HuH-7.5 (cell line): ENCODE measurements at regions not wholly inside any gene's neighbourhood (a gene's known extent, or its start where the extent isn't known, plus 50 kb on each side); places are given as distances from the start of the nearest gene placed in this dataset.
"Not testable (repeated sequence)": the region's sequence is repeated elsewhere in the genome, so short reads cannot be mapped to it uniquely, and the experiment has no call there.

Source experiments
- DNase-seq: peaks from one replicate; pipeline ENCODE4 v3.0.0; 2011; ENCODE audit warnings: low spot score

- DNase-seq = no peak
Observed at GRCh38 chrX:45815441-45815840, 614.8 kb upstream of the DIPK2B start.

DNA sequence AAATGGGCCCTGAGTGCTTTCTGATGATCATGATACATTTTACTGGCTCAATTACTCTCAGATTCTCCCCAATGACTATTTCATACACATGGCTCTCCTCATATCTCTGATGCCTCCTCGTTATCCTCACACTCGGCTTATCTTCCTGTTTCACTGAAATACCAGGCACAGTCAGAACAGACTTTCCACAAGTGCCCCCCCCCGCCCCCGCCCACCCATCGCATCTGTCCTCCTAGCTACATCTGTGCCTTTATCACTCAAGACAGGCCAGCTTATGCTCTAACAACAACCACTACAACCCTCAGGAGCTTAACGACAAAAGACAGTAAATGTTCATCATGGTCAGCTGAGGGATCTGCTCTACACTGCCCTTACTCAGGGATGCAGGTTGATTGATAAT lies 610.6 kb upstream of the DIPK2B start:
- no peak for DNase-seq

DNA sequence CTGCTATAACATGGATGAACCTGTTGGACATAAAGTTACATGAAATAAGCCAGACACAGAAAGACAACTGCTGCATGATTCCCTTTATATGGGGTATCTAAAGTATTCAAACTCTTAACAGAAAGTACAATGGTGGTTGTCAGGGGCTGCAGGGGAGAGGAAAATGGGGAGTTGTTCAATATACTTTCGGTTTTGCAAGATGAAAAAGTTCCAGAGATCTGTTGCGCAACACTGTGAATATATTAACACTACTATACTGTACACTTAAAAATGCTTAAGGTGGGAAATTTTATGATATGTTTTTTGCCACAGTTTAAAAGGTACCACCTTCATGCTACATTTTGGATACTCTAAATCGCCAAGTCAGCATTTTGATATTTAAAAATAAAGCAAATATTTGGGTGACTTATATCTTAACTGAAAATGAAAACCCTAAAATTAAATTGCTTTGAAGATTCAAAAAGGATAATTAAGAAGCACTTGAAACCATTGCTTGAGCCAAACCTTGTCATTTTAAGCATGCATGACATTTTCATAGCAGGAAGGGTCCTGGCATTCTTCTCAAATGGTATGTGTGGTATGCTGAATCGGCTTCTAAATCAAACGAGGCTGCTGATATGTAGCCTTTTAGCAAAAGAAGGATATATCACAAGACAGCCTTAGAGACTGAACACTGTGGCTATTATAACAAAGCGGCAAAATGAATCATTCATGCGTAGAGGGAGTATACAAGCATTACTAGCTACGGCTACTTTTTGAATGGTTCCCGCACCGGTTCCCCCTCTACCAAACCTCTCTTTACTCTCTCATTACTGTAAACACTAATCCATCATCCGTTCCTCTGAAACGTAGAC lies 607.1 kb upstream of the DIPK2B start:
- no peak for DNase-seq

- no peak for DNase-seq
Observed at GRCh38 chrX:45806410-45807121, 605.9 kb upstream of the DIPK2B start.

DNA sequence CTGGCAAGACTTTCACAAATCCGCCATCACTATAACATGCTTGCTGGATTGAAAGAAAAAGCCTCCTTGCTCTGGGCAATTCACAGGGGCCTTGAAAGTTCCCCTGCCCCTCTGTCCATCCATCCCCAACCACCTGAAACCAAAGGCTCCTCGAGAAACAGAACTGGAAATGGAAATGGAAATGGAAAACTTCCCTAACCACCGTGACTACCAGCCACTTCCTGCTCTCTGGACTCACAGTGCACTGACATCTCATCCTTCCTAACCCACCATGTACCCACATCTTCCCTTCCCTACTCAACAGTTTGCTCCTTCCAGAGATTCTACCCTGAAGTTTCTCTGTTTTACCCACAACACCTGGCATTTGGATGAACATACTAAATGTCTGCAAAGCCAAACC lies 603.6 kb upstream of the DIPK2B start:
- no peak for DNase-seq

GRCh38 chrX:45803383-45803921 lies 602.8 kb upstream of the DIPK2B start:
- no peak for DNase-seq

GRCh38 chrX:45801554-45801953 lies 600.9 kb upstream of the DIPK2B start:
- no peak for DNase-seq

GRCh38 chrX:45800746-45801453 lies 600.2 kb upstream of the DIPK2B start:
- DNase-seq = not testable (repeated sequence)

DNA sequence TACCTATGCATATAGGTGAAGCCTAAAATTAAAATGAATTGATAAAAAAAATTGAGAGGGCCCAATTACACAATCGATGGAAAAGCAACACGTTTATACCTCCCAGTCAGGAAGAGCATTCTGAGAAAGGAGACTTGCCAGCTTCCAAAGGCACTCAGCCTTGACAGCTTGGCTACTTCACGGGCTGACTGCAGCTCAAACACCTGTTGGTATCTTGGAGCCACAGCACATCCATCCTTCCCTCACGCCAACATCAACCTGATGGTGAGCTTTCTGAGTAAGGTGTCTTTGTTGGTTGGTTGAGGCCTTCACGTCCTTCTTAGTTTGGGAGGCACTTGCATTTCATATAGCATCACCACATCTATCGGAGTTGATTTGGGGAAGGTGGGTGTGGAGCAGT lies 598.9 kb upstream of the DIPK2B start:
- DNase-seq = no peak

- no peak for DNase-seq
Observed at GRCh38 chrX:45795546-45795945, 594.9 kb upstream of the DIPK2B start.

GRCh38 chrX:45794995-45795337 lies 594.3 kb upstream of the DIPK2B start:
- DNase-seq = no peak

DNA sequence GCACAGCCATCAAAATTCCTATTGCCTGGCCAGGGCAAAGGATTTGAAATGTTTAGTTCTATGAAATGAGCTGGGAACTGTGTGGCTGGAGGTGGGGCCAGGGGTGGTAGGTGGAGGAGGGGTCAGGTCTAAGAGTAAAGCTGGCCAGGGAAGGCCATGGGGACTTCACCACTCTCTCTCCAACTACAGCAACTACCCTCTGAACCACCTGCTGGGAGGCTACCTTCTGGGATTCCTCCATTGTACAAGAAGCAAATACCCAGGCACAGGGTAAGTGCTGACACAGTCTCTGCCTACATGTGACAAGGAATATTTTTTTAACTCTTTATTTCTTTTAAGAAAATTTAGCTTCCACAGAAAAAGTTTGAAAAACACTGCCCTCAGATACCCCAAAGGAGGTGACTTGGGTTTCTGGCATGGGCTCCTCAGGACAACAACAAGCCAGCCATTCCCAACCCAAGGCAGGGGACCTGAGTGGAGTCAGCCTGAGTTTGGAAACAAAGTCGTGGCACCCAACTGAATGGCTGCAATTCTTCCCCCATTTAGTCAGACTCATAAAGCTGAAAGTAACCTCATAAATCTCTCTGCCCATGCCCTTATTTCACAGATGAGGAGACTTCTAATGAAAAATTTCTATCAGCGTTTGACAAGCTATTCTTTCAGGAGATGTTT lies 593.8 kb upstream of the DIPK2B start:
- no peak for DNase-seq

DNA sequence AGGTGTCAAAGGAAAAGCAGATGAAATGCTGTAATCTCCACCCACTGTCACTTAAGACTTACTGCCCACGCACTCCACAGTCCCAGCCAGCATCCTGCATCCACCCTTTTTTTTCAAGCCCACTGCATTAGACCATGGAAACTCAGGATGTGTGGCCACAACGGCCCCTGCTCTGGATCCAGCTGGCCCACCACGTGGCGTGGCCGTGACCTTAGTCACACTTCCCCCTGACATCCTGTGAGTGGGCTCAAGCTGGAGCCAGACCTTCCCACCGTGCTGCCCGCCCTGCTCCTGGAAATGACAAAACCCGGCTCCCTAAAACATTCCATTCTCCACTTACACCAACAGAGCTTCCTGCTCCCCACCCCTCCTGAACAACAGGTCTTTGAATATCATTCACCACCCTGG lies 588.3 kb upstream of the DIPK2B start:
- DNase-seq = no peak

GRCh38 chrX:45788315-45788714 lies 587.6 kb upstream of the DIPK2B start:
- DNase-seq = no peak

DNA sequence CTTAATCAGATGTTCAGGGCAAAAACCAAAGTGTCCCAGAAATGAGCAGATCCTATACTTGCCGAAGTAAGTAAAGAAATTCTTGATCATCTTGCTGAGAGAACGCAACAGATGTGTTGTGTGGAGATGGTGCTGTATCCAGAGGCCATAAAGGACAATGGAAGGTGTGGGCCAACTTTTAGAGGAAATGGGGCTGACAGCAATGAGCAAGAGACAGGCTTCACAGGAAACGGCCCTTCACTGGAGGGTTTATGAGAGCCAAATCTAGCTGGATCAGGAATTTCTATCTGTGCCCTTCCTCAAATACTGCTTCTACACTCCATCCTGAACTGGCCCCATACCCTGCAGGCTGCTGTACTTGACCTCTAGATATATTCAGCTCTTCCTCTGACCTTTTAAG lies 583.9 kb upstream of the DIPK2B start:
- no peak for DNase-seq

GRCh38 chrX:45783002-45783401 lies 582.3 kb upstream of the DIPK2B start:
- no peak for DNase-seq

- no peak for DNase-seq
Observed at GRCh38 chrX:45781901-45782553, 581.4 kb upstream of the DIPK2B start.

DNA sequence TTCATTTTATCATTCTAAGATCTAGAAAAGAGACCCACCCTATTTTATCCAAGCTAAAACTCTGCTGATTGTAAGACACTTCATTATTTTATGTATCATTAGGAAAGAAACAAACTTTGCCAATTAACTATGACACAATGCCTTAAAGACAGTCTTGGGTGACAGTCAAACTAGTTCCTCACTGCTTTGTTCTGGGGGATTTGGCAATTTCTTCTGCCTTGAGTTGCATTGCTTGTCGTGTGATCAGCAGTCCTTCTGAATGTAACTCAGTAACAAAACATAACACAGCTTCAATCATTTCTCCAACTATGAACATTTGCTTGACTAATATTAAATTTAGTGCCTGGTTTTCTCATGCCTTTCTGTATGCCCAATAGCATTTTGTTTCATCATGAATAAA lies 577.9 kb upstream of the DIPK2B start:
- DNase-seq = no peak

DNA sequence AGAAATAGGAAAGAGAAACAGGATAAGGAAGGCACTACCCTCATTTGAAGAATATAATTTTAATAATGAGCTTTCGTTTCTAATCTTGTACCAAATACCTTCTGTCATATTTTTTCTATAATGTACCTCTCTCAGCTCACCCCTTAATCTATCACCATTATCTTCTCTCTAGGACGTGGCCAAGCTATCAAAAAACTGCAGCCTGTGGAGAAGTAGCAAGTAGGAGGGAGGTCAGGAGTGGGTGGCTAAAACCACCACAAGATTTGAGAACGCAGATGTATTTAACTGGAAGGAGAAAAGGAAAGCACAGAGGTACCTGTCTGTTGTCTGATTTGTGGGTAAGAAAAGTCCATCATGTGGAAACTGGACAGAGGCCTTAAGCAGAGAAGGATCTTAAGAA lies 576.7 kb upstream of the DIPK2B start:
- DNase-seq = no peak

DNA sequence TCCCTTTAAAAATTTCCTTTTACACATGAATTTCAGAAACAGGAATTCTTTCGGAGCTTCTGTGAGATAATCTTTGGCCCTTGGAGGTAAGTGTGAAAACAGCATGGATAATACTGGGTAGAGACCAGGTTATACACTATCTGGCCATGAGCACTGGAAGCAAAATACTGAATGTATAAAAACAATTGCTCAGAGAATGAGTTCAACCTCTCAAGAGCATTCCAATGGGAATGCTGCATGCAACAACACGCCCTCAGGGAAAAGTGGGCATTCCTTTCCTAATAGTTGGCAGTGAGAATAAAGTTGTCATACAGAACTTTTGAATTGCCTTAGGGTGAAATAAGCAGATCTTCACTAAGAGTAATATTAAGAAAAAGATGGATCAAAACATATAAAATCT lies 574.8 kb upstream of the DIPK2B start:
- DNase-seq = no peak

DNA sequence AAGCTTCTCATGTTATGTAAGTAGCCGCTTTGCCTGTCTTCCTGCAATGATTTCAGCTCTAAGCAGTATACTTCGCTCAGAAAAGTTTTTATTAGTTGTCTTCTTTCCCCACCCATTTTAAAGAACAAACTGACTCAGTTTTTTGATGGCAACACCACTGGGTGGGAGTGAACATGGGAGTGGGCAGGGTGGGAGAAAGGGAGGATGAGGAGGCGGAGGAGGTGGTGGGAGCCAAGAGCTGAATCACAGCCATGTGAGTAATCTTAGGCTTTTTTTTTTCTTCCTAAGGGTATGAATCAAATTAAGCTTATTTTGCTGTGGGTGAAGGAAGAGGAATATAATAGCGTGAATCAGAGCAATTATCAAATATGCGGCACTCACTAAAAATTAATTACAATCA lies 574.3 kb upstream of the DIPK2B start:
- DNase-seq = no peak

DNA sequence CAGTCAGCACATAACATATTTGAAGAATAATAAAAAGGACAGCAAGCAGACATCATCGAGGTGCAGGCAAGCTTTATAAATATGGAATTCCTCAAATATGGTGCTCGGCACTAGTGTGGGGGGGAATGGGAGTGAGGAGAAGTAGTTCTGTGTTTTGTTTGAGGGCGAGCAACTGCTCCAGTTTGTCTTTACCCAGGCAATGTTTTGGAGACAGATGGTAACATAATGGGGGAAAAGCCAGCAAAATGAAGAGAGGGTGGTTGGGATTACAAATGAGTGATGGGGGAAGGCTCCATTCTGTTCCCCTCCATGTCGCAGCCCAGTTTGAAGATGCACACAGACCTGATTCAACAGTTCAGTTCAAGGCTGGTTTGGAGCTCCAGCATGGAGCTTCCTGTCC lies 572.9 kb upstream of the DIPK2B start:
- no peak for DNase-seq
